ENCODE measurements at regions not wholly inside any gene's neighbourhood (a gene's known extent, or its start where the extent isn't known, plus 50 kb on each side); places are given as distances from the start of the nearest gene placed in this dataset.

- Histone ChIP-seq H3K9me2 (ENCODE audit: low read depth, low read length) (no peaks in the 10 kb centered on the region), H4K20me1 (ENCODE audit: insufficient read depth, low read length) (no peaks in the 10 kb centered on the region), H2AFZ (ENCODE audit: low read length) (no peak overlapping the region), H3K27me3 (ENCODE audit: insufficient read depth, low read length) (no peaks in the 10 kb centered on the region), H3K4me2 (ENCODE audit: low read length) (no peak overlapping the region), H3K79me2 (ENCODE audit: insufficient read depth, low read length) (peaks cover 10% of the 10 kb centered on the region), H3K9me3 (ENCODE audit: low read length) (no peaks in the 10 kb centered on the region), H3F3A (ENCODE audit: insufficient read depth, low read length) (no peaks in the 10 kb centered on the region), H3K27ac (ENCODE audit: low read depth, low read length, poor library complexity, severe bottlenecking) (no peak overlapping the region), H3K36me3 (ENCODE audit: insufficient read depth, low read length) (peaks cover 44% of the 10 kb centered on the region), H3K4me1 (ENCODE audit: insufficient read depth, low read length, severe bottlenecking) (peaks cover 10% of the 10 kb centered on the region), H3K9ac (ENCODE audit: low read length) (no peak overlapping the region), H3K4me3 (ENCODE audit: low read depth, low read length, poor library complexity, severe bottlenecking) (no peak overlapping the region)
- TF ChIP-seq CTCF (IDR thresholded peaks at IDR 0.05; ENCODE audit: low read length) (no peak), EZH2 (IDR thresholded peaks at IDR 0.05; ENCODE audit: borderline replicate concordance, low read length) (no peak)
Measured at GRCh38 chr16:31704138-31704537, 169.5 kb upstream of the ZNF267 start.

- Histone ChIP-seq H3F3A (ENCODE audit: insufficient read depth, low read length) (no peaks in the 10 kb centered on the region), H3K4me2 (ENCODE audit: low read length) (no peak overlapping the region), H2AFZ (ENCODE audit: low read length) (no peak overlapping the region), H3K36me3 (ENCODE audit: insufficient read depth, low read length) (peaks cover 44% of the 10 kb centered on the region), H3K4me3 (ENCODE audit: low read depth, low read length, poor library complexity, severe bottlenecking) (no peak overlapping the region), H3K4me1 (ENCODE audit: insufficient read depth, low read length, severe bottlenecking) (peaks cover 10% of the 10 kb centered on the region), H4K20me1 (ENCODE audit: insufficient read depth, low read length) (no peaks in the 10 kb centered on the region), H3K9me2 (ENCODE audit: low read depth, low read length) (no peaks in the 10 kb centered on the region), H3K27ac (ENCODE audit: low read depth, low read length, poor library complexity, severe bottlenecking) (no peak overlapping the region), H3K79me2 (ENCODE audit: insufficient read depth, low read length) (peaks cover 10% of the 10 kb centered on the region), H3K27me3 (ENCODE audit: insufficient read depth, low read length) (no peaks in the 10 kb centered on the region), H3K9me3 (ENCODE audit: low read length) (no peaks in the 10 kb centered on the region), H3K9ac (ENCODE audit: low read length) (no peak overlapping the region)
- TF ChIP-seq EZH2 (IDR thresholded peaks at IDR 0.05; ENCODE audit: borderline replicate concordance, low read length) (no peak), CTCF (IDR thresholded peaks at IDR 0.05; ENCODE audit: low read length) (no peak)
Measured at GRCh38 chr16:31705371-31705770, 168.2 kb upstream of the ZNF267 start.

- H3K4me3 ChIP-seq (ENCODE audit: low read depth, low read length, poor library complexity, severe bottlenecking) = no peak overlapping the region
- peaks cover 4% of the 10 kb centered on the region; the same call in 1 of the 2 replicates for H3K79me2 ChIP-seq (ENCODE audit: insufficient read depth, low read length)
- H3K27ac ChIP-seq (ENCODE audit: low read depth, low read length, poor library complexity, severe bottlenecking) = no peak overlapping the region
- H3K4me1 ChIP-seq (ENCODE audit: insufficient read depth, low read length, severe bottlenecking) = peaks cover 6% of the 10 kb centered on the region
- no peaks in the 10 kb centered on the region for H3K9me3 ChIP-seq (ENCODE audit: low read length)
- H3K27me3 ChIP-seq (ENCODE audit: insufficient read depth, low read length) = no peaks in the 10 kb centered on the region
- no peak overlapping the region for H3K4me2 ChIP-seq (ENCODE audit: low read length)
- no peaks in the 10 kb centered on the region for H3K9me2 ChIP-seq (ENCODE audit: low read depth, low read length)
- H4K20me1 ChIP-seq (ENCODE audit: insufficient read depth, low read length) = no peaks in the 10 kb centered on the region
- no peak overlapping the region for H2AFZ ChIP-seq (ENCODE audit: low read length)
- H3K36me3 ChIP-seq (ENCODE audit: insufficient read depth, low read length) = peaks cover 44% of the 10 kb centered on the region
- no peaks in the 10 kb centered on the region for H3F3A ChIP-seq (ENCODE audit: insufficient read depth, low read length)
- no peak overlapping the region for H3K9ac ChIP-seq (ENCODE audit: low read length)
- TF ChIP-seq EZH2 (IDR thresholded peaks at IDR 0.05; ENCODE audit: borderline replicate concordance, low read length) (no peak), CTCF (IDR thresholded peaks at IDR 0.05; ENCODE audit: low read length) (no peak)
Measured at GRCh38 chr16:31706318-31706717, 167.3 kb upstream of the ZNF267 start.
